ENCODE measurements at regions not wholly inside any gene's neighbourhood (a gene's known extent, or its start where the extent isn't known, plus 50 kb on each side); places are given as distances from the start of the nearest gene placed in this dataset.

DNA sequence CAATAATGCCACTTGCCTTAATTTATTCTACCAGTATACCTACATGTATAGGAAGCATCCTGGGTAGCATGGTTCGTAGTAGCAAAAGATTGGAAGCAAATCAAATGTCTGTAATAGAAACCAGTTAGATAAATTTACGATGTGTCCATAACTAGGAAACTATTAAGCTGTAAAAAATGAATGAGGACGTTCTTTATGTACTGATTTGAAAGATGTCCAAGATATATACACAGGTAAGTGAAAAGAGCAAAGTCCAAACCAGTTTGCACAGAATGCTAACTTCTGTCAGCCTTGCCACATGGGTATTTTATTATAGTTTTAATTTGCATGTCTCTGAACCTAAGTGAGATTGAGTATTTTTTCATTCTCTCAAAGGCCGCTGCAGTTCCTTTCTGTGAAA is 251.8 kb upstream of the IRF2BP2 start:
- Mint-ChIP-seq H3K27me3 (ENCODE audit: unreplicated experiment) (peaks cover 2% of the 10 kb centered on the region), H3K27ac (ENCODE audit: unreplicated experiment) (no peak overlapping the region), H3K4me3 (ENCODE audit: unreplicated experiment) (no peak overlapping the region), H3K4me1 (ENCODE audit: unreplicated experiment) (no peaks in the 10 kb centered on the region), H3K9me3 (ENCODE audit: unreplicated experiment) (no peaks in the 10 kb centered on the region), H3K36me3 (ENCODE audit: low read depth, unreplicated experiment) (no peaks in the 10 kb centered on the region)
- TF ChIP-seq, protein P1, sequence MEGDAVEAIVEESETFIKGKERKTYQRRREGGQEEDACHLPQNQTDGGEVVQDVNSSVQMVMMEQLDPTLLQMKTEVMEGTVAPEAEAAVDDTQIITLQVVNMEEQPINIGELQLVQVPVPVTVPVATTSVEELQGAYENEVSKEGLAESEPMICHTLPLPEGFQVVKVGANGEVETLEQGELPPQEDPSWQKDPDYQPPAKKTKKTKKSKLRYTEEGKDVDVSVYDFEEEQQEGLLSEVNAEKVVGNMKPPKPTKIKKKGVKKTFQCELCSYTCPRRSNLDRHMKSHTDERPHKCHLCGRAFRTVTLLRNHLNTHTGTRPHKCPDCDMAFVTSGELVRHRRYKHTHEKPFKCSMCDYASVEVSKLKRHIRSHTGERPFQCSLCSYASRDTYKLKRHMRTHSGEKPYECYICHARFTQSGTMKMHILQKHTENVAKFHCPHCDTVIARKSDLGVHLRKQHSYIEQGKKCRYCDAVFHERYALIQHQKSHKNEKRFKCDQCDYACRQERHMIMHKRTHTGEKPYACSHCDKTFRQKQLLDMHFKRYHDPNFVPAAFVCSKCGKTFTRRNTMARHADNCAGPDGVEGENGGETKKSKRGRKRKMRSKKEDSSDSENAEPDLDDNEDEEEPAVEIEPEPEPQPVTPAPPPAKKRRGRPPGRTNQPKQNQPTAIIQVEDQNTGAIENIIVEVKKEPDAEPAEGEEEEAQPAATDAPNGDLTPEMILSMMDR (IDR thresholded peaks at IDR 0.05; ENCODE audit: unreplicated experiment): no peak
- no peak for DNase-seq (ENCODE audit: low spot score)

DNA sequence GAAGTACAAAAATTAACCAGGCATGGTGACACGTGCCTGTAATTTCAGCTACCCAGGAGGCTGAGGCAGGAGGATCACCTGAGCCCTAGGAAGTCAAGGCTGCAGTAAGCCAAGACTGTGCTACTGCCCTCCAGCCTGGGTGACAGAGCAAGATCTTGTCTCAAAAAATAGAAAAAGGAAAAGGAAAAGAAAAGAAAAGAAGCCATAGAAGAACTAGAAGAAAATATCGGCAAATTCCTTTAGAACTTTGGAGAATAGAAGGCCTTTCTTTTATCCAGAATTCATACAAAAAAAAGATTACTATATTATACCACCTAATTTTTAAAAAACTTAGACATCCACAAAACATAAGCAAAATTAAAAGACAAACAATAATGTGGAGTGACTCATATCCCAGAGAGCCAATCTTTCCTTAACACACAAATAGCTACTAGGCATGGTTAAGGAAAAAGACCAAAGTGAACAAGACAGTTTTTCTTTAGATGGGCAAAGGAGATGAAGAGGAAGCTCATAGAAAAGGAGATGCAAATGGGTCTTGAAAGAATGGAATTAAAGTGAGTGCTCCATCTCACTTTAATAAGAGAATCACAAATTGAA is 251.1 kb upstream of the IRF2BP2 start:
- Mint-ChIP-seq H3K9me3 (ENCODE audit: unreplicated experiment) (no peaks in the 10 kb centered on the region), H3K4me3 (ENCODE audit: unreplicated experiment) (no peak overlapping the region), H3K27ac (ENCODE audit: unreplicated experiment) (no peak overlapping the region), H3K36me3 (ENCODE audit: low read depth, unreplicated experiment) (no peaks in the 10 kb centered on the region), H3K27me3 (ENCODE audit: unreplicated experiment) (peaks cover 2% of the 10 kb centered on the region), H3K4me1 (ENCODE audit: unreplicated experiment) (no peaks in the 10 kb centered on the region)
- TF ChIP-seq, protein P1 (IDR thresholded peaks at IDR 0.05; ENCODE audit: unreplicated experiment): no peak
- no peak for DNase-seq (ENCODE audit: low spot score)

DNA sequence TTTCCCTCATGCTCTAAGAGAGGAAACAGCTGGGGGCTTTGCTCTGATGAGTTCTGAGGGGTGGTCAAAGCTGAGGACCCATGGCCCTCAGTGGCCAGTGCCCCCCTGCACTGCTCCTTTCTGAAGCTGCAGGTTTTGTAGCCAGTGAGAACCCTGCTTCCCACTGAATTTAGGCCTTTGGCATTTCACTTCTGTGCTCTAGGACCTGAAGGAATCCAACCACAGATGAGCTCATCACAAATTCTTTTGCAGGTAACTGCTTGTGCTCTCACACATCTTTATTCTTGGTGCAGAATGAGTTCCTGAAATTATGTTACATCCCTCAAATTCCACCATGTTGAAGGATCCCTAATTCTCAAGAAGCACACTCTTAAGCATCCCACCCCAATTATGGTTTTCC is 248.7 kb upstream of the IRF2BP2 start:
- no peaks in the 10 kb centered on the region for H3K4me1 Mint-ChIP-seq (ENCODE audit: unreplicated experiment)

DNA sequence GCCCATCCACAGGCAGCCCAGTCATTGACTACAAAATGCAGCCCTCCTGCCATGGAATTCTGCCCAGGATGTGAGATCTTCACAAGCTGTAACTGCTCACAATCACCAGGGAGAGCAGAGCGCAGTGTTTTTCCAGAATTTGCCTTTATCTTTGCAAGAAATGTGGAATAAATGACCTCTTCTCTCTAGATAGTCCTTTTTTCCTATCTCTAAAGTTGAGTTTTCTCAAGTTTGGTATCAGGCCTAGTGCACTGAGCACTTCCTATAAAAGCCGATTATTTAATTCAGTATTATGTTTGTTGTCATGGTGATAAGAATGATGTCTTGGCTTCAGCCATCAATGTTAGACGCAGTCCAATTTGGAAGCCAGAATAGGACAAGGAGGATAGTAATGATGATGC is 246.9 kb upstream of the IRF2BP2 start:
- no peaks in the 10 kb centered on the region for H3K9me3 Mint-ChIP-seq (ENCODE audit: unreplicated experiment)
- DNase-seq (ENCODE audit: low spot score): no peak
- no peaks in the 10 kb centered on the region for H3K27me3 Mint-ChIP-seq (ENCODE audit: unreplicated experiment)
- H3K4me1 Mint-ChIP-seq (ENCODE audit: unreplicated experiment): peaks cover 11% of the 10 kb centered on the region
- H3K27ac Mint-ChIP-seq (ENCODE audit: unreplicated experiment): no peak overlapping the region
- TF ChIP-seq, protein P1 (IDR thresholded peaks at IDR 0.05; ENCODE audit: unreplicated experiment): no peak
- no peak overlapping the region for H3K4me3 Mint-ChIP-seq (ENCODE audit: unreplicated experiment)
- H3K36me3 Mint-ChIP-seq (ENCODE audit: low read depth, unreplicated experiment): no peaks in the 10 kb centered on the region

More for the DNA sequence above, 248.7 kb upstream of the IRF2BP2 start:
- Mint-ChIP-seq H3K4me3 (ENCODE audit: unreplicated experiment) (no peak overlapping the region), H3K9me3 (ENCODE audit: unreplicated experiment) (no peaks in the 10 kb centered on the region), H3K27me3 (ENCODE audit: unreplicated experiment) (no peaks in the 10 kb centered on the region), H3K27ac (ENCODE audit: unreplicated experiment) (no peak overlapping the region), H3K36me3 (ENCODE audit: low read depth, unreplicated experiment) (no peaks in the 10 kb centered on the region)
- DNase-seq (ENCODE audit: low spot score): no peak
- TF ChIP-seq, protein P1 (IDR thresholded peaks at IDR 0.05; ENCODE audit: unreplicated experiment): no peak

DNA sequence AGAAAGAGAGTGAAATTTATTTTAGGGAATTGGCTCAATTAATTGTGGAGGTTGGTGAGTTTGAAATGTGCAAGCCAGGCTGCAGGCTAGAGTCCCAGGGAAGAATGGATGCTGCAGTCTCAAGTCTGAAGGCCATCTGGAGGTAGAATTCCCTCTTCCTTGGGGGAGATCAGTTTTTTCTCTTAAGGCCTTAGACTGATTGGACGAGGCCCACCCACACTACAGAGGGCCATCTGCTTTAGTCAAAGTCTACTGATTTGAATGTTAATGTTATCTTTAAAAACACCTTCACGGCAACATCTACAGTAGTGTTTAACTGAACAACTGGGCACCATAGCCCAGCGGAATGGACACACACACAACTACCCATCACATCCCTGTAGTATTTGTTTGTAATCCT is 245.9 kb upstream of the IRF2BP2 start:
- Mint-ChIP-seq H3K36me3 (ENCODE audit: low read depth, unreplicated experiment) (no peaks in the 10 kb centered on the region), H3K27me3 (ENCODE audit: unreplicated experiment) (no peaks in the 10 kb centered on the region), H3K27ac (ENCODE audit: unreplicated experiment) (no peak overlapping the region), H3K4me1 (ENCODE audit: unreplicated experiment) (peaks cover 12% of the 10 kb centered on the region), H3K9me3 (ENCODE audit: unreplicated experiment) (no peaks in the 10 kb centered on the region), H3K4me3 (ENCODE audit: unreplicated experiment) (no peak overlapping the region)
- DNase-seq (ENCODE audit: low spot score): no peak
- TF ChIP-seq, protein P1 (IDR thresholded peaks at IDR 0.05; ENCODE audit: unreplicated experiment): no peak
